OCI-LY7 (cell line): ENCODE measurements at regions not wholly inside any gene's neighbourhood (a gene's known extent, or its start where the extent isn't known, plus 50 kb on each side); places are given as distances from the start of the nearest gene placed in this dataset.

Experiments used
- BruUV-seq: library from RNA; stranded (reverse); fragments of 400-500 nt; replicated peaks from 2 replicates; lab custom pipeline; 2021; lab: Mats Ljungman, UMichigan
- CTCF ChIA-PET: fragments of 300-600 bp; sonication (Branson Sonifier 250); formaldehyde crosslinking; loops from one replicate; lab custom pipeline; 2022; ENCODE audit warnings: antibody characterized with exemption; ENCODE audit not compliant: unreplicated experiment; lab: Charles Lee
- POLR2A ChIA-PET: fragments of 300-600 bp; sonication (Branson Sonifier 250); formaldehyde crosslinking; loops from one replicate; lab custom pipeline; 2022; ENCODE audit warnings: antibody characterized with exemption; lab: Charles Lee
- DNase-seq: peaks from one replicate; pipeline ENCODE4 v3.0.0-alpha.2; 2015; ENCODE audit warnings: low spot score
- H2AFZ ChIP-seq: fragments of 200-600 bp; sonication (generic), shearing (Covaris generic); 2 replicates; pipeline ENCODE4 v1.6.1; 2014; ENCODE audit warnings: mild to moderate bottlenecking, antibody characterized with exemption, low read length, moderate library complexity
- H3K27ac ChIP-seq: fragments of 200-600 bp; sonication (generic); 2 replicates; pipeline ENCODE4 v1.5.1; 2014; ENCODE audit warnings: mixed run types, low read depth, mild to moderate bottlenecking, moderate library complexity, low read length, inconsistent platforms; ENCODE audit not compliant: poor library complexity, severe bottlenecking
- H3K36me3 ChIP-seq: fragments of 200-600 bp; sonication (generic); 2 replicates; pipeline ENCODE4 v1.6.1; 2014; ENCODE audit warnings: mild to moderate bottlenecking, antibody characterized with exemption, low read length, moderate library complexity, mixed read lengths; ENCODE audit not compliant: insufficient read depth
- H3K4me1 ChIP-seq: fragments of 200-600 bp; sonication (generic); 2 replicates; pipeline ENCODE4 v1.5.1; 2014; ENCODE audit warnings: mild to moderate bottlenecking, low read length; ENCODE audit not compliant: insufficient read depth, poor library complexity, severe bottlenecking
- H3K4me2 ChIP-seq: fragments of 200-600 bp; sonication (generic); 2 replicates; pipeline ENCODE4 v1.6.1; 2014; ENCODE audit warnings: mild to moderate bottlenecking, low read length
- H3K4me3 ChIP-seq: fragments of 200-600 bp; sonication (generic); 2 replicates; pipeline ENCODE4 v1.5.1; 2014; ENCODE audit warnings: mild to moderate bottlenecking, low read depth, low read length; ENCODE audit not compliant: poor library complexity, severe bottlenecking
- H3K79me2 ChIP-seq: fragments of 200-600 bp; sonication (generic); 2 replicates; pipeline ENCODE4 v1.6.1; 2016; ENCODE audit warnings: low read depth, mild to moderate bottlenecking, low read length, moderate library complexity, mixed read lengths; ENCODE audit not compliant: insufficient read depth
- H3K9me2 ChIP-seq: fragments of 200-600 bp; sonication (generic); 2 replicates; pipeline ENCODE4 v1.6.1; 2016; ENCODE audit warnings: mild to moderate bottlenecking, low read length, mixed read lengths; ENCODE audit not compliant: insufficient read depth
- H3K9me3 ChIP-seq: fragments of 200-600 bp; sonication (generic); 2 replicates; pipeline ENCODE4 v1.6.1; 2014; ENCODE audit warnings: mild to moderate bottlenecking, mixed run types, low read length, mixed read lengths
- H4K20me1 ChIP-seq: fragments of 200-600 bp; sonication (generic); 2 replicates; pipeline ENCODE4 v1.6.1; 2014; ENCODE audit warnings: mild to moderate bottlenecking, antibody characterized with exemption, low read length, moderate library complexity, mixed read lengths; ENCODE audit not compliant: insufficient read depth
- CTCF ChIP-seq: fragments of 200-600 bp; sonication (generic); conservative IDR thresholded peaks from 2 replicates; pipeline ENCODE4 v1.5.1; 2014; ENCODE audit warnings: mild to moderate bottlenecking, antibody characterized with exemption, low read length, moderate library complexity, mixed read lengths
- EZH2phosphoT487 ChIP-seq: fragments of 200-600 bp; sonication (generic); IDR thresholded peaks from 2 replicates; pipeline ENCODE4 v1.6.1; 2018; ENCODE audit warnings: low read depth, borderline replicate concordance, mild to moderate bottlenecking, mixed run types, antibody characterized with exemption, low read length, moderate library complexity, mixed read lengths
- intact Hi-C: fragments of 100-400 bp; cut with micrococcal nuclease; formaldehyde crosslinking; loops from one replicate; pipeline ENCODE4 v1.10.0; 2022; ENCODE audit not compliant: unreplicated experiment

DNA sequence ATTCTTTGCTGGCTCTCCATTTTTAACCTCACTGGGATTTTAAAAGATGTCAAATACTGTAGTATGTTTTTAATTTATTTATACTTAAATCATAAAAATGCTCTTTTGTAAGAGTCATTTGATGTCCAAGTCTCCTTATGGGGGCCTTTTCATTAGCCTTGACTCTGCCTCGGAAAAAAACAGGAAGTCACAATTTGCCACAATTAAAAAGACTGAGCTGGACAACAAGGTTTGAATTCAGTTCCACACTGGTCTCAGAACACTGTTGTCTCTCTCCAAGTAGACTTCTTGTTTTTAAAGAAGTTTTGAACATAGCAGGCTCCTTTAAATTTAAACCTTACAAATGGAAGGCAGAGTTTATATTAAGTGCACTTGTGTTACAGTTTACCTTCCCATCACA is 444.2 kb downstream of the ACTL7B start:
- Histone ChIP-seq H3K27ac (no peak overlapping the region), H3K9me3 (no peaks in the 10 kb centered on the region), H3K4me1 (no peaks in the 10 kb centered on the region), H3K9me2 (no peaks in the 10 kb centered on the region), H3K4me3 (no peak overlapping the region), H3K79me2 (no peaks in the 10 kb centered on the region), H2AFZ (no peak overlapping the region), H3K36me3 (no peaks in the 10 kb centered on the region), H3K4me2 (no peak overlapping the region), H4K20me1 (no peaks in the 10 kb centered on the region)
- intact Hi-C loops: no loop called here
- POLR2A ChIA-PET: no interaction called here
- no peak for DNase-seq
- no TSS peak for BruUV-seq
- CTCF ChIA-PET: no interaction called here
- TF ChIP-seq EZH2phosphoT487 (no peak), CTCF (no peak)

DNA sequence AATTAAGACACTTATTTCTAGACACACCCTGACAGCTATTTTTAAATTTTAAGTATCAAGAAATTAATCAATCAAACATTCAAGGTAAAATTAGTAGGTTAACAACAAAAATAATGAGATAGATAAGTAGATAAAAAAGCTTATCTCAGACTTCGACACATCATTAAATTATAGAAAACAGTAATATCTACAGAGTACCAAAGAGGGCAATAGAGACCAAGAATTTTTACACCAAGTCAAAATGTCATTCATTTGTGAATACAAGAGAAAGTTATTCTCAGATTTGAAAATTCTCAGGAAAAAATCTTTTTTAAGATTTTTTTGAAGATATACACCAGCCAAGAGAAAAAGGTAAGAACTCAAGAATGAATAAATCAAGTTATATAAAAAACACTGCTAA is 445.6 kb downstream of the ACTL7B start:
- no peak overlapping the region for H2AFZ ChIP-seq
- TF ChIP-seq CTCF (no peak), EZH2phosphoT487 (no peak)
- H3K9me2 ChIP-seq: no peaks in the 10 kb centered on the region
- no peak for DNase-seq
- ChIA-PET POLR2A (no interaction called here), CTCF (no interaction called here)
- no peaks in the 10 kb centered on the region for H4K20me1 ChIP-seq
- intact Hi-C loops: no loop called here
- H3K9me3 ChIP-seq: no peaks in the 10 kb centered on the region
- no peaks in the 10 kb centered on the region for H3K4me1 ChIP-seq
- no peak overlapping the region for H3K27ac ChIP-seq
- no TSS peak for BruUV-seq
- H3K4me2 ChIP-seq: no peak overlapping the region
- no peak overlapping the region for H3K4me3 ChIP-seq
- H3K79me2 ChIP-seq: no peaks in the 10 kb centered on the region
- no peaks in the 10 kb centered on the region for H3K36me3 ChIP-seq

DNA sequence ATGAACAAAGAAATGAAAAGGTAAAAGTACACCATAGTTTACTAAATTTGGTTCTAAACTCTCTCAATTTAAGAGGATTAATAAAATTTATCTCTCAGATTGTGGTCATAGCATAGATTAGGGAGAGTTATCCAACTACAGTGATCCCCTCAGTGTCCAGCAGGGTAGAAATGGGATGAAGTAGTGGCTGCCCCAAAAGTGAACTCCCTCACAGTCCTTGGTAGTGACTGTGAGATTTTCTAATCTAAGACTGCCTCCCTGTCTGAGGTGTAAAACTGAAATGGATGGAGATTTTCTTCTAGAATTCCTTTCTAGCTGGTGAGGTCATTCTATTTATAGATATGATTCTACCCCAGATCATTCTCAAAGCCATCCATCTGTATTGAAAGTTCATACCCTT is 455.5 kb downstream of the ACTL7B start:
- no peak overlapping the region for H3K4me3 ChIP-seq
- no peaks in the 10 kb centered on the region for H4K20me1 ChIP-seq
- no TSS peak for BruUV-seq
- H3K4me2 ChIP-seq: no peak overlapping the region
- no peak for TF ChIP-seq CTCF
- no peak for TF ChIP-seq EZH2phosphoT487
- CTCF ChIA-PET: no interaction called here
- H3K4me1 ChIP-seq: no peaks in the 10 kb centered on the region
- H2AFZ ChIP-seq: no peak overlapping the region
- no peaks in the 10 kb centered on the region for H3K79me2 ChIP-seq
- H3K27ac ChIP-seq: no peak overlapping the region
- intact Hi-C loops: no loop called here
- H3K9me2 ChIP-seq: no peaks in the 10 kb centered on the region
- no peak for DNase-seq
- no peaks in the 10 kb centered on the region for H3K36me3 ChIP-seq
- no peaks in the 10 kb centered on the region for H3K9me3 ChIP-seq
- POLR2A ChIA-PET: no interaction called here
